HG02970 (cell line): ENCODE measurements at regions not wholly inside any gene's neighbourhood (a gene's known extent, or its start where the extent isn't known, plus 50 kb on each side); places are given as distances from the start of the nearest gene placed in this dataset.
"Not testable (repeated sequence)": the region's sequence is repeated elsewhere in the genome, so short reads cannot be mapped to it uniquely, and the experiment has no call there.

Experiments used
- ATAC-seq: cut with Tn5 transposase; IDR thresholded peaks from one replicate; pipeline ENCODE4 v1.9.1; 2021; ENCODE audit warnings: mild to moderate bottlenecking, moderate library complexity, moderate number of reproducible peaks; ENCODE audit not compliant: unreplicated experiment, low FRiP score

DNA sequence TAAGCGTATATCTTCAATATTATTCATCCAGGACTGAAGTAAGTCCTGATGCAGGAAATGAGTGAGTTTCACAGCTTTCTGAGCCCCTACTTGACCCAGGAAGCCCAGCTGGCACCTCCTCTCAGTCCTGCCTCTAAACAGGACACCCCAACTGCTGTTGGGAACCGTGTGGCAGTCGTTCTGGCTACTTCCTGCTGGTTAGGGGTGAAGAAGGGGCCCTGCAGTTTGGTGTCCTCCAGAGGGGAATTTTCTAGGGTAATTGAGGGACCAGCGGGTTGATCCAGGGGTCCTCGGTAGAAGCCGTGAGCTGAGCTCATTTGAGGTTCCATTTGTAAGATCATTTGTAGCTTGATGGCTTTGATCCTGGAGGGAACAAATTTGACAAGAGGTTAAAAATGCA is 253.2 kb upstream of the MBL2 start:
- not testable (repeated sequence) for ATAC-seq

DNA sequence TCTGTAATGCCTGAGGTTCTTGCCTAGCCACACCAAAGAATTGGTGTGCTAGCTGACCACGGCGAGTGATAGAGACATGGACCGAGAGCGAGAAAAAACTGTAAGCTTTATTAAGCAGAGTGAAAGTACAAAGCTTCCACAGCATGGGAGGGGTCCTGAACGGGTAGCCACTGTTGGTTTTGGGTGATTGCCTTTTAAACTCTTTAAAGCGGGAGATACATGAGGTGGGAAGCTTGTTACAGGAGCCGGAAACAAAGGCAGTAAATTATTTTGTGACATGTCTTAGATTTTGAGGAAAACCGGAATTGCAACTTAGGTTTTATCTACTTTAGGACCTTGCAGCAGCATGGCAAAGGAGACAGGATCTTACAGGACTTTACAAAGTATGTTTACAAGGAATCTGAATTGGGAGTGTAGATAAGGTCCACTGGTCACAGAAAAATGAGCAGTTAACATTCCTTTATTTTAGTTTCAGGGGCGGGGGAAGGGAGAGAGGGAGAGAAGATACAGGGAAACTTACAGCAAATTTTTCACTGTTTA is 252.7 kb upstream of the MBL2 start:
- no peak for ATAC-seq

DNA sequence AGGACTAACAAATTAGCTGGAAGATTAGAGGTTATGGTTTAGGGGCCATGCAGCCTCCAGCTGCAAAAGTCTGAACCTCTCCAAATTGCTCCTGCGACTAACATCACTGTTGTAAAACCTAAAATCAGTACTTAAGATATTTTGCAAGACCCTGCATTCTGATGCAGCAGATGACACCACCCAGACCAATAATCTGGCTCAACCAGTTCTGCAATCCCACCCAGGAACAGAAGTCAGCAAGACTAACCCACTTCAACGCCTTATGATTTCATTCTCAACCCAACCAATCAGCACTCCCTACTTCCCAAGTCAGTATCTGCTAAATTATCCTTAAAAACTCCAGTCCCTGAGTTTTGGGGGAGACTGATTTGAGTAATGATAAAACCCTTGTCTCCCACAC is 250.8 kb upstream of the MBL2 start:
- no peak for ATAC-seq

DNA sequence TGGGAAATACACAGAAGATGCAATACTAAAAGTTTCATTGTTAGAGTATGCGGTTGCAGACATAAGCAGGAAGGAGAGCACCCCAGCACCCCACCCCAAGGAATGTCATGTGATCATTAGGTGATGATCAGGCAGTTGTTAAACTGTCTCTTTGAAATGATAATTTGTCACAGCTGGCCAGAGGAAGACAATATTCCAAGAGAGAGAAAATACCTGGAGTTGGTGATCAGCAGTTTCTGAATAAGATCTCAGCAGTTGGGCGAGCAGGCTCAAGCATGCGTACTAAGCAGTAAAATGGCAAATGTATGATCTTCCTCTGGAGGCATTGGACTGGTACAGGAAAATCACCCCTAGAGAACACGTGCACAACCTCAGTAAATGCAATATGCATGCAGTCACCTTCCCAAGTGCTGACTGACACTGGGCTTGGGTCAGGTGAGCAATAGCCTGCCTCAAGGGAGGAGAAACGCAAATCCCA is 250.1 kb upstream of the MBL2 start:
- ATAC-seq, result no peak

DNA sequence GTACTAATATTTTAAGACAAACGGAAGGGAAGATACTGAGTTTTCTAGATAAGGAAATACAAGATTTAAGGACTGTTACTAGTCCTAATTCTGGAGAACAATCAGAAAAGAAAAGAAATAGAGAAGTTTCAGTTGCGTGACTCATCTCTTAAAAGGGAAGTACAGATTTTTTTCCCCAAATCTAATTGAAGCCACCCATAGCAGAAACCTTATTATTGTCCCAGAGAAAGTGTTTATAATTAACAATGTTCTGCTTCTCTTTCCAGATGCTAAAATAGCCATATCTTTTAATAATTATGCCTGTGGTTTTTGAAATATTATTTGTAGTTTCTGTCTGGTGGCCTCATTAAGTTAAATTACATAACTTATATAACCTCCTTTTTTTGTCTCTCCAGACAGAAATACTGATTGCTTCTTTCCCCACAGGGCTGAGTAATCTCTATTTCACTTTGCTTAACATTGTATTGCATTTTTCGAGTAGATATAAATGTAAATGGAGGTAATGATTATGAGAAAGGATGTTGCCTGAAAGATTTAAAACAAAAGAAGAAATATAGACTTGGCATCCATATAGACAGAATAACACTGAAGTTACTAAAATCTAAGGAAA is 240.7 kb upstream of the MBL2 start:
- no peak for ATAC-seq

DNA sequence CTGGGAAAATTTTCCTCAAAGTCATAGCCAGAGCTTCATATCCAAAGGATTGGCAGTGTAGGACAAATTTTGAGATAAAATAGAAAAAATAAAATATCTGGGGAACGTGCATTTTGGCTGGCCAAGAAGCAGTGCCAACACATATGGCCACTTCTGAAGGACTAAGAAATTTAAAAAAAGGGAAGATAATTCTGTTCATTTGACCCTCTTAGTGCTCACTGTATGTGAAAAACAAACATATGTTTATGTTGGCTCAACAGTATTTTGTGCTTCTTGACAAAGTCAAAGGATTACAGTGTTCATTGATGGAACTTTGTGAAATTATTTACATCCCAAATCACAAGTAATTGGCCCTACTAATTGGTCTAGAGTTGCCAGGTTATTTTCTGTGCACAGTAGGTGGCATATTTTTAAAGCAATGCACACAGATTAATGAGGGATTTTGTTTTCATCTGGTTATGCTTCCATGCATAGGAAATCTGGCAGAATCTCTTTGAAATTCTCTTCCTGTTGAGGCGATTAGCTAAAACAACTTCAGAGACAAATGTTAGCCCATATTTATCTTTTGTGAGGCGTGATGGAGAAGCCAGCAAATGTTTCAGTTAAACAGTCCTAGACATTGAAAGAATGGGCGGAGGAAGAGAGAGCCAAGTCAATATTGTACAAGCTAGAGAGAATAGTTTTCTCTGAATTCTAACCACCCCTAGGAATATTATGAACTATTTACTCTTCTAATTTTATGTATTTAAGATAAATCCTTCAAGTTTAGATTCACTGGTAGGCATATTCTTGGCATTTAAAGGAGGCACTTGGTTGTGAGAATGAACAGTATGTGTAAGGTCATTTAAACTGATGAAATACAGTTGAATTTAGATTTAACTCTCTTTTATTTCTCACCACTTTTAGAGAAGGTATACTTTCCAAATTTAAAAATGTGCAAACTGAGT is 237.7 kb upstream of the MBL2 start:
- no peak for ATAC-seq

DNA sequence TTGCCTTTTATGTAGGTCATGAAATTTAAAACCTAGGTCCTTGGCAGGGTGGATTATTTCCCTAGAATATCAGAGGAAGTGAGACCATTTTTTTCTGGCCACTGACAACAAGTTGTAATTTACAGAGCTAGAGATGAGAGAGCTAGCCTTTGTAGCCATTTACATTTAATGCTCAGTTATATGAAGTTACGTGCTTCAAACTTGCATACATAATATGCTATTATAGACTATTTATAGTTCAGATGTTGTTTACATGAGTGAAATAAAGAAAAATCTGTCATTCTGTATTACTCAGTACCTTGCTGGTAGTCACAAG is 234.9 kb upstream of the MBL2 start:
- no peak for ATAC-seq

DNA sequence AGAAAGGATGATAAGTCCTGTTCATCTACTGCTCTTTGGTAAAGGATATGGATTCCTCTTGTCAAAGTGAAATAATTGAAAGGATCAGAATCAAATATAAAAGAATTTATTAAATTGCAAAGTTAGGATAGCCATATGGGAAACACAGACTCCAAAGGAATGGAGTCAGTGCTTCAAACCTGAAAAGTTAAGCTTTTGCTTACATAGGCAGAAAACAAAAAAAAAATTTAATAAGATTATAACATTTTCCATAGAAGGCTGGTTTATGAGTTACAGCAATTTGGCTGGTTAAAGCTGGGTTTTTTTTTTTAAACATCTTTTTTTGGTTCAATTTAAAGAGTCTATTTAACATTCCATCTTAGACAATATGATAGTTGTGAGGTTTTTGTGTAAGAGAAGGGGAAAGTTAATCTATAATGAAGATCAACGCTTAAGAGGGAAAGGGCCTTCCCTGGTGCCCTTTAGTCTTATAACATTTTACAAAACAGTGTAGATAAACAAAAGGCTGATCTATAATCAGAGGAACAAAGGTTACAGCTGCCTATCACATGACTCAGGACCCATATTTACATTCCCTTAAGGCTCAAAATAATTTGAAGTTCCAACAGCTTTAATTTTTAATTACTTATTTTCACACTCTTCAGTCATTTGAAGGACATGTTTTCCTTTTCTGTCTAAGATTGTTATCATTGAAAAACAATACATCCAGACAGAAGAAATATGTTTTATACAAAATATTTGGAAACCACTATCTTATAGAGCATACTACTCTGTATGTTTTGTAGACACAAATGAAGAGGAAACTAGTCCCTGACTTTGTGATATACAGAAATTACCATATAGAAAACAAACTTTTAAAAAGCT is 234.3 kb upstream of the MBL2 start:
- ATAC-seq, result no peak

DNA sequence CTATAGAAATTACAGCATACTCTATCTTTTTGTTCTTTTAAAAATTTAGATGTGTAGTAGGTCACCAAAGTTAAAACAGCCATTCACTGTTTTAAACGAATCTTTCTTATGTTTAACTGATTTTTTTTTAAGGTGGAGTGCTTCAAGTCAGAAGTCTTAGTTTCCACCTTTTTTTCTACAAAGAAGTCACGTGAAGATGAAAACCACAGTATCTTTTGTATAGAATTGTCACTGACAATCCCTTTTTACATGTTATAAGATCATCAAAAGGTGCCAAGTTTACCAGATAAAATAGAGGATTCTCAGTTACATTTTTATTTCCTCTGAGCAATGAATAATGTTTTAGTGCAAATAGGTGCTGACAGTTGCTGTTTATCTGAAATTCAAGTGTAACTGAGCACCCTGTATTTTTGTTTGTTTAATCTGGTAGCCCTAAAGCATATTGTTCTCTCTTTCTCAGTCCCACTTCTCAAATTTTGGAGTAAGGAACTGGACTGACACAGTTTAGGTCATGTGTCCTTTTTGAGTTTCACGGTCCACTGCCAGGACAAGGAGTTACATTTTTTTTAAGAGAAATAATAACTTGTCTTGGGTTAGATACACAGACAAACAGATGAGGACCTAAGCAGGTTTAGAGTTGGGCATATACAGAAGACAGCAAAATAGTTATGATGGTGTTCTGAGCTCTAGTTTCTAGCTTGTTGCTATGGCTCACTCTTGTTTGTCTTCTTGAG is 233.2 kb upstream of the MBL2 start:
- ATAC-seq, result no peak

DNA sequence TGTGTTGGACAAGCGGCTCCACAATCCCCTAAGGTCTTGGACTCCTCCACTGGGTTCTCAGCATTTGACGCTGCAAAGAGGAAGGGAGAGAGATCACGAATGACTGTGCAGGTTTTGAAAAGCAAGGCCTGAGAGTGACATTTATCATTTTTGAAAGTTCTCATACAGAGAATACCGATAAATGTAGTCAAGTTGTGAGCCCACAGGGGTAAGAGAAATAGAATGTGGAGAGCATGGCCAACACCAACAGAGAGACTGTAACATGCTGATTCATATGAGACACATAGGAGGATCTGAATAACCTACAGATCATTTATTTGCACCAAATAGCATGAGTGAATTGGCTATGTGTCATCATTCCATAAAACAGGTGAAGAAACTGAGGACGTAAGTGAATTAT is 230.5 kb upstream of the MBL2 start:
- ATAC-seq, result no peak

DNA sequence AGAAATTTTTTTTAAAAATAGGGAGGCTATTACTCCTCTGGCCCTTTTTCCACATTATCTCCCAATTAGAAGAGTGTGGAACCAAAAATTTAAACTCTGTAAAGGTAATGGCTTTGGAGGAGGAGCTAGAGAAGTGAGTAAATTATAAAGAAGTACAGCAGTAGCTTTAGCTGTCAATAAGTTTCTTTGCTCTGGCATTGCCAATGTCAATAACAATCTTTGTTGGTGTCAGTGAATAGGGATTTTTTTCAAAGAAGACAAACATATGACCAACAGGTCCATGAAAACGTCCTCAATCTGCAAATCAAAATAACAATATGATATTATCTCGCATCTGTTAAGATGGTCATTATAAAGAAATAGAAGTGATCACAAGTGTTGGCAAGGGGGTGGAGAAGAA is 227.1 kb upstream of the MBL2 start:
- ATAC-seq, result no peak

DNA sequence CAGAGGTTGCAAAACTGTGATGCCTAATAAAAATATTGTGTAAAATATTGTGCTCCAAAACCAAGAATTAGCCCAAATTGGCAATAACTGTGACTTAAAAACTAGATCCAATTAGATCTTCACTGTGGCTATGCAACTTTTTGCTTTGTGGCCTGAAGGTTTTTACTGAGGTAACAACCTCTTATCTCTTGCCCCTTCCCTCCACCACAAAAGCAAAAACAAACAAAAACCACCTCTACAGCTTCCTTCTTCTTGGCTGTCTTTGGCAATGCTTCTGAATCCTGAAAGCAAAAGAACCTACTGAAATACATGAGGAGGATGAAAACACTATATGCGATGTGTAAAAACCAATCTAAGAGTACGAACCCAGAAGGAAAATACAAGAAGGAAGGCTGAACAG is 226.7 kb upstream of the MBL2 start:
- no peak for ATAC-seq

DNA sequence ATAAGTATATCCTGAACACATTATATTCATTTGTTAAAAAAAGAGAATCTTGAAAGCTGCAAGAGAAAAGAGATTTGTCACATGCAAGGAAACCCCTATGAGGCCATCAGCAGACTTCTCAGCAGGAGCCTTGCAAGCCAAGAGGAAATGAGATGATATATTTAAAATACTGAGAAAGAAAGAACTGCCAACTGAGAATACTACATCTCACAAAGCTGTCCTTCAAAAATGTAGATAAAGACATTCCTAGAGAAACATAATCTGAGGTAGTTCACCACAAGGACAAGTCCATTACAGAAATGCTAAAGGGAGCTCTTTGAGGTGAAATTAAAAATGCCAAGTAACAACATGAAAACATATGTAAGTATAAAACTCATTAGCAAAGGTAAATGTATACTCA is 224.4 kb upstream of the MBL2 start:
- no peak for ATAC-seq

DNA sequence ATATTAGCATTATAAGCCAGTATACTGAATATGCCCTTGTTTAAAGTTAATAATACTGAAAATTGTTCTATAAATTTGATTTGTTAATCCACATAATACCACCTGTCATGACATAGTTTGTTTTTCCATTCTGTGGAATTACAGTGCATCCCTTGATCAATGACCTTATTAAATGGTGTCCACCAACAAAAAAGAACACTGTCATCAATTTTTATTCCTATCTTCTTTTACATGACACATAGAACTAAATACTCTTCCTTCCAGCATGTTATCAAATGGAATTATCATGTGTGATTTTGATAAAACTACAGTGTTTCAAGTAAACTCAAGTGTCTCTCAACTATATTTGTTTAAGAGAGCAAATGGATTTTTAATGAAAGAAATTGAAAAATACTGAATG is 221.8 kb upstream of the MBL2 start:
- no peak for ATAC-seq

DNA sequence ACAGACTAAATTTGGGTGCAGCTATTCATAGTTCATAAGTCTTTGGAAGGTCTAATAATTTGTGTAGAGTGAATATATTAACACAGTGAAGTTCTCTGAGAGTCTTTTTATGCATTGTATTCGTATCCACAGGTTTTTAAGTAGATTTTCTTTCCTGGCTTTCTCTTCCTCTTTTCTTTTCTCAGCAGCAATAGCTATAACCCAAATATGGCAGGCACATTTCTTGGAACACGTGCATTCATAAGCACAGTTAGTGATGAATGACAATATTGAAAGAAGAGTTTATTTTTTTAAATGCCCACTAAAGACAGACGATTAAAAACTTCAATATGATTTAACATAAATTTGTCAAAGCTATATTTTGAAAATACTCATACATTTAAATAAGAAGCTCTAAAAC is 220.5 kb upstream of the MBL2 start:
- no peak for ATAC-seq

DNA sequence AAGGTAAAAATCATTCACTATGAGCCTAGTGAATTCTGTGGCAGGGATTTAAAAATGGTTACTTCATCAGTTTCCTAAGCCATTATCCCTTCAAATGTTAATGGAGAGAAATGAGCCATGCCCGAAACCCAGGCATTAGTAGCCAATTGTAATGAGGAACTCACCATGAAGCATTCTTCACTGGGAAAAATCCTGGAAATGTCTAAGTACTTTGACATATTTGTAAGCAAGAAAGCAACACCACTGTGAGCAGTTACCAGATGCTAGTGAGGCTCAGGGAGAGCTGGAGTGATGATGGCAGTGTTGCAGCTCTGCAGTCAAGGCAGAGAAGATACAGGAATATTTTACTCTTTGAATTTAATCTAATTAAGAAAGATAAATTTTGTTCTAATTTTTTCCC is 220.0 kb upstream of the MBL2 start:
- no peak for ATAC-seq

DNA sequence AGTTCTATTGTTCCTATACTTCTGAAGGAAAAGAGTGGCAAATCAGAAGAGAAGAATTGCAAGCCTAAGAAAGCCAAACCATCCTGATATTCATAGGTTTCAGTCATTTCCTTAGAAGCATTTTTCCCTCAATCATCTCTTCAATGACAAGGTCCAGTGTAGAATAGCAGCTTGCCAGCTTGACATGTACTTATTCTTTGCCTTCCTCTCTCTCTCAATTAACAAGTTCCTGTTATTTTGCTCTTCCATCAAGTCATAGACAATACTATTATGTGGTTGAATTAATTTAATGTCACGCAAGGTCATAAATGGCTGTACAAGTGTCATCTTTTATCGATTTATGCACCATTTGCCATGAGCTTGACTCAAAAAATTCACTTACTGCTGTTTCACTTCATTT is 216.3 kb upstream of the MBL2 start:
- no peak for ATAC-seq

DNA sequence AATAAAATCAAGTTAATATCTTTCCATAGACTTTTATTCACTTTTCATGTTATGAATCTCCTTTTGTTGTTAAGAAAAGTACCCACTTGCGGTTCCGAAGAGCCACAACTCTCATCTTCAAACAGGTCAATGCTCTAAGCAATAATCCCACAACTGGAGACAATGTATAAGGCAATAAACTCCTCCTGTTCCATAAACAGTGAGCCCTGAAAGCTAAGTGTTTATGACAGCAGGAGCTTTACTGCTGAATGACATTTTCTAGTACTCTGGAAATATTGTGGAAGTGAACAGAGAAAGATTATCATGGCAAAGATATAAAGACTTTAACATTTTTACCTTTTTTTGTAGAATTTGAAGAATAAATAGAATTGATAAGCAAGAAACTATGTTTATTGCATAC is 213.5 kb upstream of the MBL2 start:
- ATAC-seq, result no peak

DNA sequence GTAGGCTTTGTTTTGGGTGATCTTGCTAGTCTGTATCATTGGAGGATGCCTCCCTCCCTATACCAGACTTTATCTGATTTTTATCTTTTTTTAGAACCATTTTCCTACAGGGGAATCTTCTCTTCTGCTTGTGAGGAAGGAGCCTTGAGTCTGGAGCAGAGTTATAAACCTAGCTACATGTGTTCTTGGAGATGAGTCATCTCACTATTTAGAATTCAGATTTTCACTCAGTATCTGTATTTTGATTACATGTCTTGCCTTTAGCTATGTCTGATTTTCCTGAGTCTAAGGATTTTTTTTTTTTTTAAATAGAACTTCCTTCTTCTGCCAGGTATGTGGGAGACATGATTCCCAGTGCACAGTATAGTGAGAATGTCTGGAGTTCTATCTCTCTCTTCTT is 211.6 kb upstream of the MBL2 start:
- no peak for ATAC-seq

DNA sequence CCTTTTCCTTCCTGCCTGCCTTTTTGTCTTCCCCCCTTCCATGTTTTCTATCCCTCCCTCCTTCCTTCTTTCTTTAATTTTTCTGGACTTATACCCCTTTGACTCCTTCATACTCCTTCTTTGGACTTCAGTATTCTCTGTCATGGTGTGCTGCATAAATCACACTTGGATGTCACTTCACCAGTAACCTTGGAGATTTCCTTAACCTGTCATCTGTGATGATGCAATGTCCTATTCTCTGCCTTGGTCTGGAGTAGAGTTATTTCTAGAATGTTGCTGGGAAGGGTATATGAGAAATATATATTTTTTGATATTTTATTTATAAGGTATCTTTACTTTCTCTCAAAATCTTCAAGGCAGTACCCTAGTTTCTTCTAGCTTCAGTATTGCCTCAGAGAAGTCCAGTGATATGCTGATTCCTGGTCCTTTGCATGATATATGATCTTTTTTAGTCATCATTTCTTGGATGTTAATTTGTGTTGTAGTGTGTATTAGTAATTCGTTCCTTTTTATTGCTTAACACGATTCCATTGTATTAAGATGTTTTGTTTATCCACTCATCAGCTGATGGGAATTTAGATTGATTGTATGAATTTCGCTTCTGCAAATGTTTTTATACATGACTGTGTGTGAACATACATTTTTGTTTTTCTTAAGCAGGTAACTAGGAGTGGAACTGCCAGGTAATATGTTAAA is 206.9 kb upstream of the MBL2 start:
- no peak for ATAC-seq
